Vagina (tissue), 2 donors: ENCODE measurements at regions not wholly inside any gene's neighbourhood (a gene's known extent, or its start where the extent isn't known, plus 50 kb on each side); places are given as distances from the start of the nearest gene placed in this dataset.

Source experiments
- CTCF ChIP-seq, 3 experiments: fragments of 450-650 bp in 2 of 3; fragments of 200-600 bp in 1 of 3; sonication (generic) in 1 of 3; IDR thresholded peaks; one replicate each; pipeline ENCODE4 v1.5.1; 2017 to 2019; ENCODE audit warnings: antibody characterized with exemption in 3 of 3, mild to moderate bottlenecking in 2 of 3, moderate library complexity in 2 of 3
- POLR2A ChIP-seq, 2 donors: fragments of 450-650 bp; IDR thresholded peaks; one replicate each; pipeline ENCODE4 v1.6.1; 2017; ENCODE audit warnings: antibody characterized with exemption in 2 of 2, mild to moderate bottlenecking in 2 of 2, moderate library complexity in 2 of 2

GRCh38 chr15:94744080-94744793, 512.9 kb downstream of the MCTP2 start:
- TF ChIP-seq CTCF (IDR thresholded peaks at IDR 0.05): no peak
- TF ChIP-seq POLR2A (IDR thresholded peaks at IDR 0.05): no peak
